ENCODE measurements at regions not wholly inside any gene's neighbourhood (a gene's known extent, or its start where the extent isn't known, plus 50 kb on each side); places are given as distances from the start of the nearest gene placed in this dataset.

GRCh38 chr5:119991625-119992024, 362.3 kb downstream of the FAM170A start:
- intact Hi-C loops (cut with DNase I; ENCODE audit: low total_unique reads): no loop called here

GRCh38 chr5:119996128-119996527, 366.8 kb downstream of the FAM170A start:
- no peak overlapping the region for H3K4me3 ChIP-seq (ENCODE audit: low read depth, poor library complexity, severe bottlenecking)

More at GRCh38 chr5:119991625-119992024, 362.3 kb downstream of the FAM170A start:
- WGBS, 2 donors: 57 to 80% methylated on average over 1 to 3 of the region's 3 CpGs
- TF ChIP-seq CTCF (IDR thresholded peaks at IDR 0.05) (no peak), POLR2A (IDR thresholded peaks at IDR 0.05) (no peak)
- DNase-seq (ENCODE audit: low spot score in 2 of 2): no peak
- H3K4me3 ChIP-seq (ENCODE audit: low read depth, poor library complexity, severe bottlenecking): no peak overlapping the region

GRCh38 chr5:120007598-120007997, 378.2 kb downstream of the FAM170A start:
- no peak overlapping the region for H3K4me3 ChIP-seq (ENCODE audit: low read depth, poor library complexity, severe bottlenecking)
- intact Hi-C loops (cut with DNase I; ENCODE audit: low total_unique reads): no loop called here
- WGBS, 2 donors: 15 to 20% methylated on average over 4 of the region's 4 CpGs
- TF ChIP-seq CTCF (IDR thresholded peaks at IDR 0.05) (no peak), POLR2A (IDR thresholded peaks at IDR 0.05) (no peak)
- DNase-seq (ENCODE audit: low spot score in 2 of 2): no peak

More at GRCh38 chr5:119996128-119996527, 366.8 kb downstream of the FAM170A start:
- 93 to 95% methylated on average over 2 of the region's 2 CpGs for WGBS, 2 donors
- TF ChIP-seq CTCF (IDR thresholded peaks at IDR 0.05): no peak
- no peak for TF ChIP-seq POLR2A (IDR thresholded peaks at IDR 0.05)
- intact Hi-C loops (cut with DNase I; ENCODE audit: low total_unique reads): loop anchor here (5.0 kb wide), 1 partner anchor 526 kb away; no protein-coding TSS in a partner anchor
- DNase-seq (ENCODE audit: low spot score in 2 of 2): no peak

- TF ChIP-seq POLR2A (IDR thresholded peaks at IDR 0.05) (no peak), CTCF (IDR thresholded peaks at IDR 0.05) (no peak)
- no peak for DNase-seq (ENCODE audit: low spot score in 2 of 2)
- intact Hi-C loops (cut with DNase I; ENCODE audit: low total_unique reads): no loop called here
- H3K4me3 ChIP-seq (ENCODE audit: low read depth, poor library complexity, severe bottlenecking): no peak overlapping the region
- WGBS, 2 donors: 84 to 86% methylated on average over 1 of the region's 1 CpG
Measured at GRCh38 chr5:120012431-120012830, 383.1 kb downstream of the FAM170A start.

GRCh38 chr5:120014535-120014934, 385.2 kb downstream of the FAM170A start:
- WGBS, 2 donors: 52 to 66% methylated on average over 3 of the region's 3 CpGs
- TF ChIP-seq CTCF (IDR thresholded peaks at IDR 0.05) (no peak), POLR2A (IDR thresholded peaks at IDR 0.05) (no peak)
- DNase-seq (ENCODE audit: low spot score in 2 of 2): no peak
- intact Hi-C loops (cut with DNase I; ENCODE audit: low total_unique reads): no loop called here
- no peak overlapping the region for H3K4me3 ChIP-seq (ENCODE audit: low read depth, poor library complexity, severe bottlenecking)

- H3K4me3 ChIP-seq (ENCODE audit: low read depth, poor library complexity, severe bottlenecking): no peak overlapping the region
- intact Hi-C loops (cut with DNase I; ENCODE audit: low total_unique reads): no loop called here
- no peak for TF ChIP-seq CTCF (IDR thresholded peaks at IDR 0.05)
- TF ChIP-seq POLR2A (IDR thresholded peaks at IDR 0.05): no peak
- 64 to 66% methylated on average over 2 of the region's 2 CpGs for WGBS, 2 donors
- DNase-seq (ENCODE audit: low spot score in 2 of 2): no peak
Measured at GRCh38 chr5:120016717-120017382, 387.5 kb downstream of the FAM170A start.
